HFFc6 (cell line): ENCODE measurements at regions not wholly inside any gene's neighbourhood (a gene's known extent, or its start where the extent isn't known, plus 50 kb on each side); places are given as distances from the start of the nearest gene placed in this dataset.

ENCODE experiments used
- DNase-seq: peaks from one replicate; pipeline ENCODE4 v3.0.0-alpha.2; 2018
- H3K27ac Mint-ChIP-seq: 2 replicates; pipeline ENCODE4 v1.8.0; 2020; ENCODE audit warnings: mild to moderate bottlenecking, mixed read lengths
- H3K27me3 Mint-ChIP-seq: 2 replicates; pipeline ENCODE4 v1.8.0; 2021; ENCODE audit warnings: mild to moderate bottlenecking, moderate library complexity, mixed read lengths; ENCODE audit not compliant: insufficient read depth
- H3K36me3 Mint-ChIP-seq: 2 replicates; pipeline ENCODE4 v1.8.0; 2021; ENCODE audit warnings: low read depth, mixed read lengths
- H3K4me1 Mint-ChIP-seq: 2 replicates; pipeline ENCODE4 v1.8.0; 2020; ENCODE audit warnings: low read depth, mixed read lengths
- H3K4me3 Mint-ChIP-seq: 2 replicates; pipeline ENCODE4 v1.8.0; 2020; ENCODE audit warnings: mild to moderate bottlenecking, moderate library complexity, mixed read lengths
- H3K9me3 Mint-ChIP-seq: 2 replicates; pipeline ENCODE4 v1.8.0; 2020; ENCODE audit warnings: mild to moderate bottlenecking, mixed read lengths
- TF ChIP-seq, protein P1 (sequence below): fragments of 200-600 bp; sonication (generic); IDR thresholded peaks from 2 replicates; pipeline ENCODE4 v1.5.0; 2021; ENCODE audit warnings: antibody characterized with exemption, mild to moderate bottlenecking

DNA sequence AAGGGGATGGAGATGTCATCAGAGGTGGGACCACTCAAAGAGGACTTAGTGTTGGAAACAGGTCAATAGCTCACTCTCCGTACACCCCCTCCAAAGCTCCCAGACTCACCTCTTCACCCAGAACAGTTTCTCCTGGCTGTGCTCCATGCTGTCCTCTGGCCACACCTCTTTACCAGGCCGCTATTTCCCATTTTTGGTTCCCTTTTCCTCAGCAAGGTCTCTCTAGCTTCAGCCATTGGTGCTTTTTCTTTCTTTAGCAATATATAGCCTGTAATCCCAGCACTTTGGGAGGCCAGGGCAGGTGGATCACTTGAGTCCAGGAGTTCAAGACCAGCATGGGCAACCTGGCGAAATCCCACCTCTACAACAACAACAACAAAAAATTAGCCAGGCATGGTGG, 123.6 kb upstream of the SMAD3 start:
- H3K27me3 Mint-ChIP-seq: peaks cover 4% of the 10 kb centered on the region
- TF ChIP-seq, protein P1, sequence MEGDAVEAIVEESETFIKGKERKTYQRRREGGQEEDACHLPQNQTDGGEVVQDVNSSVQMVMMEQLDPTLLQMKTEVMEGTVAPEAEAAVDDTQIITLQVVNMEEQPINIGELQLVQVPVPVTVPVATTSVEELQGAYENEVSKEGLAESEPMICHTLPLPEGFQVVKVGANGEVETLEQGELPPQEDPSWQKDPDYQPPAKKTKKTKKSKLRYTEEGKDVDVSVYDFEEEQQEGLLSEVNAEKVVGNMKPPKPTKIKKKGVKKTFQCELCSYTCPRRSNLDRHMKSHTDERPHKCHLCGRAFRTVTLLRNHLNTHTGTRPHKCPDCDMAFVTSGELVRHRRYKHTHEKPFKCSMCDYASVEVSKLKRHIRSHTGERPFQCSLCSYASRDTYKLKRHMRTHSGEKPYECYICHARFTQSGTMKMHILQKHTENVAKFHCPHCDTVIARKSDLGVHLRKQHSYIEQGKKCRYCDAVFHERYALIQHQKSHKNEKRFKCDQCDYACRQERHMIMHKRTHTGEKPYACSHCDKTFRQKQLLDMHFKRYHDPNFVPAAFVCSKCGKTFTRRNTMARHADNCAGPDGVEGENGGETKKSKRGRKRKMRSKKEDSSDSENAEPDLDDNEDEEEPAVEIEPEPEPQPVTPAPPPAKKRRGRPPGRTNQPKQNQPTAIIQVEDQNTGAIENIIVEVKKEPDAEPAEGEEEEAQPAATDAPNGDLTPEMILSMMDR: no peak
- no peaks in the 10 kb centered on the region for H3K9me3 Mint-ChIP-seq
- H3K36me3 Mint-ChIP-seq: peaks cover 8% of the 10 kb centered on the region; the same call in 1 of the 2 replicates
- H3K4me3 Mint-ChIP-seq: no peak overlapping the region
- no peak overlapping the region for H3K27ac Mint-ChIP-seq
- DNase-seq: no peak
- H3K4me1 Mint-ChIP-seq: peaks cover 23% of the 10 kb centered on the region

DNA sequence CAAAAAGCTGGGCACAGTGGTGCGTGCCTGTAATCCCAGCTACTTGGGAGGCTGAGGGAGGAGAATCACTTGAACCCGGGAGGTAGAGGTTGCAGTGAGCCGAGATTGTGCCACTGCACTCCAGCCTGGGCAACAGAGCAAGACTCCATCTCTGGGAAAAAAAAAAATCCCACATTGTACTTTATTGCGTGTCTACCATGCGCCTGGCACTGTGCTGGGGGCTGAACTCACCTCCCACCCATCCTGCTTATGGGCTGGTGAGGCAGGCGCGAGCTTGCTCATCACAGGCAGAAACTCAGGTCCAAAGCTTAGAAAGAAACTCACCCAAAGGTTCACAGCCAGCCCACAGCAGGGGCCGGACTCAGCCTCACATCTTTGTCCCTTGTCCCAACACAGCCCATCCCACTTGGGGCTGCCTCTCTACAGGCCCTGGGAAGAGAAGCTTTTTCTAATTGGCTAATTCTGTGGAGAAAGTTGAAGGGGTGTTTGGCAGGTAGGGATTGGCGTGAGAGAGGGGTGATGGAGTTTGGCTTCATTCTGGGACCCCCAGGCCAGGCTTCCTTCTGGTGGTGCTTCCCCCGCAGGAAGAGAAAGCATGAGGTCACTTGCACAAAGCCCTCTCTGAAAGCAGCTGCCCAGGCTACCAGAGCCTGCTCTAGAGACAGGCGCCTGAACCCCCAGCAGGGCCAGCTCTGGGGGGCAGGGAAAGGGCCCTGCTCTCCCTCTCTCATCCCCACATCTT, 122.6 kb upstream of the SMAD3 start:
- DNase-seq: no peak
- Mint-ChIP-seq H3K9me3 (no peaks in the 10 kb centered on the region), H3K27ac (no peak overlapping the region), H3K4me3 (no peak overlapping the region), H3K36me3 (peaks cover 5% of the 10 kb centered on the region; the same call in 1 of the 2 replicates), H3K27me3 (peaks cover 4% of the 10 kb centered on the region), H3K4me1 (peaks cover 30% of the 10 kb centered on the region)
- TF ChIP-seq, protein P1: no peak

- TF ChIP-seq, protein P1: no peak
- Mint-ChIP-seq H3K27me3 (peaks cover 4% of the 10 kb centered on the region), H3K4me3 (no peak overlapping the region), H3K9me3 (no peaks in the 10 kb centered on the region), H3K27ac (no peak overlapping the region), H3K4me1 (peaks cover 38% of the 10 kb centered on the region), H3K36me3 (no peaks in the 10 kb centered on the region)
- no peak for DNase-seq
Observed at GRCh38 chr15:66943456-66944095, 121.8 kb upstream of the SMAD3 start.

DNA sequence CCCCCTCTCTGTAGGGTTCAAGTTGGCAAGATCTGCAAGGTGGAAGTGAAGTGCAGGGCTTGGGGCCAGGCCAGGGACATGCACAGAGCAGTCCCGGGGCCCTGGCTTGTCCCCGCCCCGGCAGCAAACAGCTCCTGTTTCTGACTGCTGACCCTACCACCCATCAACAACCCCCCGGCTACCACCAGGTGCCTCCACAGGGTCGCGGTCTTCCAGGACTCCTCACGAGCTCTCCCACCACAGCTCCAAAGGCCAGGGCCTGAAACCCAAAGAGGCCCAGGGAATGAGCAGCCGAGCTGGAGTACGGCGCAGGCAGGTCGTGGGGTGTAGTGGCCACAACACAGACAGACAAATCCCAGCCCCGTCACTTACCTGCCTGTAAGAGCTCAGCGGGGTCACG, 121.3 kb upstream of the SMAD3 start:
- Mint-ChIP-seq H3K36me3 (no peaks in the 10 kb centered on the region), H3K4me1 (peaks cover 43% of the 10 kb centered on the region), H3K9me3 (no peaks in the 10 kb centered on the region), H3K27me3 (peaks cover 4% of the 10 kb centered on the region), H3K4me3 (no peak overlapping the region), H3K27ac (no peak overlapping the region)
- no peak for DNase-seq
- TF ChIP-seq, protein P1: no peak

DNA sequence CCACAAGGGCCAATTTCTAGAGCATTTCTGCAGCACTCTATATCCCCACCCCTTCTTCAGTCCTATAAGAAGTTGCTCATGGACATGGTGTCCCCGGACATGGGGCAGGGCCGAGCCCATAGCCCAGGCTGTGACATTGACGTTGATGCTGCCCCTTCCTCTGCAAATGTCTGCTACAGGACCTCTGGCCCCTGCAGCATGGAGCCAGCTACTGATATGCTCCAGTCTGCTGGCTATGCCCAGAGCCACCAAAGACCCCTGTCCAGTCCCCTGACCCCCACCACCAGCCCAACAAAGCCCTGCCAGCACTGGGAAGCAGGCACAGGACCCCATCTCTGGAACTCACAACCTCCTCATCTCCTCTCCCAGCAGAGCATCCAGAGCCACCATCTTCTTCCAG, 120.1 kb upstream of the SMAD3 start:
- TF ChIP-seq, protein P1: no peak
- Mint-ChIP-seq H3K27ac (no peak overlapping the region), H3K9me3 (no peaks in the 10 kb centered on the region), H3K4me1 (peaks cover 42% of the 10 kb centered on the region), H3K36me3 (peaks cover 5% of the 10 kb centered on the region), H3K27me3 (peaks cover 4% of the 10 kb centered on the region), H3K4me3 (no peak overlapping the region)
- DNase-seq: no peak
